ENCODE measurements at regions not wholly inside any gene's neighbourhood (a gene's known extent, or its start where the extent isn't known, plus 50 kb on each side); places are given as distances from the start of the nearest gene placed in this dataset.

DNA sequence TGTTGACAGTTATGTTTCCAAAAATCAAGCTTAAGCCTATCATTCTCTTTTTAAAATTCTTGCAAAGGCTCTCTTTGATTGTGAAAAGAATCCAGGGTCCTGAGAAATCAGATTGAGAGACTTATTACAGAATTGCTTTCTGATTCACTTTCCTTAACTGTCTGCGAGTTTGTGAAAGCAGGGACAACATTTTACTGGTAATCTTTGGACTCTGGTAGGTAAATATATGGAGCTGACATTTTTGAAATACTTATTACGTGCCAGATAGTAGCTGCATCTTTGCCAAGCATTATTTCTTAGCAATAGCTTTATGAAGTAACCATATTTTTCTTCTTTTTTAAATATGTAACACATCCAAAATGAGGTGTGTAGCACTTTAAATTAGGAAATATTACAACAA is 570.9 kb downstream of the CMPK2 start:
- TF ChIP-seq, protein P1, sequence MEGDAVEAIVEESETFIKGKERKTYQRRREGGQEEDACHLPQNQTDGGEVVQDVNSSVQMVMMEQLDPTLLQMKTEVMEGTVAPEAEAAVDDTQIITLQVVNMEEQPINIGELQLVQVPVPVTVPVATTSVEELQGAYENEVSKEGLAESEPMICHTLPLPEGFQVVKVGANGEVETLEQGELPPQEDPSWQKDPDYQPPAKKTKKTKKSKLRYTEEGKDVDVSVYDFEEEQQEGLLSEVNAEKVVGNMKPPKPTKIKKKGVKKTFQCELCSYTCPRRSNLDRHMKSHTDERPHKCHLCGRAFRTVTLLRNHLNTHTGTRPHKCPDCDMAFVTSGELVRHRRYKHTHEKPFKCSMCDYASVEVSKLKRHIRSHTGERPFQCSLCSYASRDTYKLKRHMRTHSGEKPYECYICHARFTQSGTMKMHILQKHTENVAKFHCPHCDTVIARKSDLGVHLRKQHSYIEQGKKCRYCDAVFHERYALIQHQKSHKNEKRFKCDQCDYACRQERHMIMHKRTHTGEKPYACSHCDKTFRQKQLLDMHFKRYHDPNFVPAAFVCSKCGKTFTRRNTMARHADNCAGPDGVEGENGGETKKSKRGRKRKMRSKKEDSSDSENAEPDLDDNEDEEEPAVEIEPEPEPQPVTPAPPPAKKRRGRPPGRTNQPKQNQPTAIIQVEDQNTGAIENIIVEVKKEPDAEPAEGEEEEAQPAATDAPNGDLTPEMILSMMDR (IDR thresholded peaks at IDR 0.05), result no peak
- TF ChIP-seq POLR2A (IDR thresholded peaks at IDR 0.05; ENCODE audit: low read depth), result no peak
- TF ChIP-seq EP300 (IDR thresholded peaks at IDR 0.05), result no peak
